GM23248 (cell line): ENCODE measurements at regions not wholly inside any gene's neighbourhood (a gene's known extent, or its start where the extent isn't known, plus 50 kb on each side); places are given as distances from the start of the nearest gene placed in this dataset.

ENCODE experiments used
- EZH2 ChIP-seq: fragments of 200-600 bp; sonication (generic); IDR thresholded peaks from 2 replicates; pipeline ENCODE4 v1.6.1; 2018; ENCODE audit warnings: antibody characterized with exemption, mild to moderate bottlenecking; ENCODE audit not compliant: insufficient read depth, poor library complexity, severe bottlenecking
- EZH2phosphoT487 ChIP-seq: fragments of 200-600 bp; sonication (generic); IDR thresholded peaks from 2 replicates; pipeline ENCODE4 v1.6.1; 2018; ENCODE audit warnings: antibody characterized with exemption, moderate library complexity, mild to moderate bottlenecking, low read depth; ENCODE audit not compliant: insufficient read depth

GRCh38 chr18:24669502-24669901 lies 209.1 kb downstream of the HRH4 start:
- no peak for TF ChIP-seq EZH2phosphoT487
- TF ChIP-seq EZH2, result no peak
